IPS DF 4.7 (cell line): ENCODE measurements at regions not wholly inside any gene's neighbourhood (a gene's known extent, or its start where the extent isn't known, plus 50 kb on each side); places are given as distances from the start of the nearest gene placed in this dataset.

Experiments
- DNase-seq: peaks from one replicate; pipeline ENCODE4 v3.0.0-alpha.2; 2013; ENCODE audit warnings: low spot score; ENCODE audit errors: extremely low read depth

DNA sequence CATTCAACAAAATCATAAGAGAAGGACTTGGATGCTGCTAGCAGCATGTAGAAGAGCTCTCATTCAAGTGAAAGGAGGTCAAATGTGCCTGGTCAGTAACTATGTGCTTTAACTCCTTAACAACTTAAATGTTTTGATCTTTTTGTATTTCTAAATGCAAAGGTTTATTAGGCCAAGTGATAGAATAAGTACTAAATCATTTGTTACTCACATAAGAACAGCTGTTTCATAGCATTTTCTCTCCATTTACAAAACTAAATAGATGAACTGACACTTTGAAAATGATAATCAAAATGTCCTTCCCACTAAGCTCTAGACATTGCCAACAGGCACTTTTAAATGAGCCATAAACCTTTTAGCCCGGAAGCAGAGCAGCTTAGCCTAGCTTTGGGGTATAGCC is 254.3 kb upstream of the PRMT6 start:
- DNase-seq: no peak

GRCh38 chr1:106814418-106814817 is 242.1 kb upstream of the PRMT6 start:
- no peak for DNase-seq

GRCh38 chr1:106817575-106817974 is 238.9 kb upstream of the PRMT6 start:
- no peak for DNase-seq

DNA sequence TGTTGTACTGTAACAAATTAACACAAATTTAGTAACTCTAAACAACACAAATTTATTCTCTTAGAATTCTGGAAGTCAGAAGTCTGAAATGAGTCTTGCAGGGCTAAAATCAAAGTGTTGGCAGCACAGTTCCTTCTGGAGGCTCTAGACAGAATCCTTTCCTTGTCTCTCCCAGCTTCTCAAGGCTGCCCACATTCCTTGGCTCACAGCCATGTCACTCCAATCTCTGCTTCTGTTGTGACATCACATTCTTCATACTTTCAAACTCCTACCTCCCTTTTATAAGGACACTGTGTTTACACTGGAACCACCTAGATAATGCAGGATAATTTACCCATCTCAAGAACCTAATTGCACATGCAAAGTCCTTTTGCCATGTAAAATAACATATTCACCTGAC is 225.0 kb upstream of the PRMT6 start:
- no peak for DNase-seq

- no peak for DNase-seq
Measured at GRCh38 chr1:106836708-106837107, 219.8 kb upstream of the PRMT6 start.

- DNase-seq: no peak
Measured at GRCh38 chr1:106843518-106843917, 213.0 kb upstream of the PRMT6 start.

- DNase-seq: no peak
Measured at GRCh38 chr1:106846656-106847055, 209.8 kb upstream of the PRMT6 start.

- DNase-seq: no peak
Measured at GRCh38 chr1:106861110-106861509, 195.4 kb upstream of the PRMT6 start.

- DNase-seq: no peak
Measured at GRCh38 chr1:106868828-106869227, 187.6 kb upstream of the PRMT6 start.

- no peak for DNase-seq
Measured at GRCh38 chr1:106875622-106876021, 180.9 kb upstream of the PRMT6 start.

DNA sequence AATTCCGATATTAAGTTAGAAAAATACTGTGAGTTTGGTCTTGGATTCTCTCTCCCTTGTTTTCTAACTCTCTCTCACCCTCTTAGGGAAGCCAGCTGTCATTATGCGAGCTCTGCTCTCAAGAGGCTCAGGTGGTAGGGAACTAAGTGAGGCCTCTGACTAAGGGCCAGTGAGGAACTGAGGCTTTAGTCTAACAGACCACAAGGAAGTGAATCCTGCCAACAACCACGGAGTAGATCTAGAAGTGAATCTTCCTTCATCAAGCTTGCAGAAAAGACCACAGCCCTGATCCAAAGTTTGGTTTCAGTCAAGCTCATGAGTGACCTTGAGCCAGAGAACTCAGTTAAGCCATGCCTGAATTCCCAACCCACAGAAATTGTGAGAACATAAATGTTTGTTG is 180.1 kb upstream of the PRMT6 start:
- DNase-seq: no peak

- no peak for DNase-seq
Measured at GRCh38 chr1:106879538-106879937, 176.9 kb upstream of the PRMT6 start.

DNA sequence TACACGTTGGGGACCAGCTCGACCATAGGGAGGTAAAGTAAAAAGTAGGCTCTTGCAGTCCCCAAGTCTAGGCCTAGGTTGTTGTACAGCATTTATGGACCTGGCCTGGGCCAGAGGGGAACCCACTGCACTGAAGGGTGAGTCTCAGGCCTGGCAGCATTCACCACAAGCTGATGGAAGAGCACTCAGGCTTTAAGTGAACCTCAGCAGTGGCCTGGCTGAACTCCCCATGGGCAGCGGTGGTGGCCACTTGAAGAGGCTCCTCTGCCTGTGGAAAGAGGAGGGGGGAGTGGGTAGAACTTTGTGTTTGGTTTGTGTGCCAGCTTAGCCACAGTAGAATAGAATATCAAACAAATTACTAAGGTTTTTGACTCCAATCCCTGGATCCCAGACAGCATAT is 176.2 kb upstream of the PRMT6 start:
- DNase-seq: no peak

DNA sequence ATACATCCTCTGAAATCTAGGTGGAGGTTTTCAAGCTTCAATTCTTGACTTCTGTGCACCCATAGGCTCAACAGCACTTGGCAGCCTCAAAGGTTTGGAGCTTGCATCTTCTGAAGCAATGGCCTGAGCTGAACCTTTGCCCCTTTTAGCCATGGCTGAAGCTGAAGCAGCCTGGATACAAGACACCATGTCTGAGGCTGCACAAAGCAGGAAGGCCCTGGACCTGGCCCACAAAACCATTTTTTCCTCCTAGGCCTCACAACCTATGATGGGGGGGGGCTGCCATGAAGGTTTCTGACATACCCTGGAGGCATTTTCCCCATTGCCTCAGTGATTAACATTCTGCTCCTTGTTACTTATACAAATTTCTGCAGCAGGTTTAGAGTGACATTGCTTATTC is 173.3 kb upstream of the PRMT6 start:
- DNase-seq: no peak

DNA sequence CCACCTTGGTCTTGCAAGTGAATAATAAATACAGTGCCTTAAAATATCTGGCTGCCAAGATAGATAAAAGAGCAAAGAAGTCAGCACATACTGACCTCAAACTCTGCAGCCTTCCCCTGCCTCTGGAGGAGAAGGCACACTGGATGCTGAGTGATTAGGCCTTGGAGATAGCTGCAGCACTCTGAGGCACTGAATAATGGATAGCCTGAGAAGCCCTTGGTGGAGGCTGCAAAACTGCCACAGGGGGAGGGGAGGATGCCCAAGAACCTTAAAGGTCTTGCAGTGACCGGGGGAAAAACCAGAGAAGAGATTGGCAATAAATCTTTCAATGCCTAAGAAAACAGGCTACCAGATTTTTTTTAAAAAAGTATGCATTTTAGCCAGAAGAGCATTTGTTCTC is 167.4 kb upstream of the PRMT6 start:
- no peak for DNase-seq

DNA sequence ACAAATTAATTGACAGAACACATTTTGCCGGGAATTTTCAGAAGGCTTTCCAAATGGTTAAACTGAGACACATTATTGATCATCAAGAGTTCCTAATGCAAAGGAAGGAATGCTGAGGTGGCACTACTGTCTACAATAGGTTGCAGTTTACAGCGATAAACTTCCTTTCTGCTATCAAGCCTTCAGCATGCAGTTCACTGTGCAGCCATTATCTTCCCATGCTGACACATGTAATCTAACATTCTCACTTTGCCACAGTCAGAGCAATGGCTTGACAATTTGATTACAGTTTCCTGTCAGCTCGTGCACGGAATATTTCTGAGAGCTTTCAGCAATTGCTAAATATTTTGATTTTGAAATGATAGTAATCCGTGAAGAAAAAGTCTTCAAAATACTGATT is 166.9 kb upstream of the PRMT6 start:
- no peak for DNase-seq

DNA sequence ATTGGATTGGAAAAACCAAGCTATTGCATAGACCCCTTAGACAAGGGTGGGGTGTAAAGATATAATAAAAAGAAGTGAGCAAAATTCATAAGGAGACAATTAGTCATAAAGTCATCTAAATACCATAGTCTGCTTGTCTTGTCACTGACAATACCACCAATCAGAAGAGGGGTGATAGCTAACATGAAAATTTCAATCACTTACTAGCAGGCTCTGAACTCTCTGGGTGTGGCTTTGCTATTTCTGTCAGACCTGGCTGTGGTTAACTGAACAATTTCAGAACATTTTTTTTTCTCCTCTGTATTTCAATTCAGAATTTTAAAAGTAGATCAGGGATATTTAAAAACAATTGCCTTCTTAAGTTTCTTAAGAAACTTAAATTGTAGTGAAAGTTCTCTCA is 158.5 kb upstream of the PRMT6 start:
- DNase-seq: no peak

DNA sequence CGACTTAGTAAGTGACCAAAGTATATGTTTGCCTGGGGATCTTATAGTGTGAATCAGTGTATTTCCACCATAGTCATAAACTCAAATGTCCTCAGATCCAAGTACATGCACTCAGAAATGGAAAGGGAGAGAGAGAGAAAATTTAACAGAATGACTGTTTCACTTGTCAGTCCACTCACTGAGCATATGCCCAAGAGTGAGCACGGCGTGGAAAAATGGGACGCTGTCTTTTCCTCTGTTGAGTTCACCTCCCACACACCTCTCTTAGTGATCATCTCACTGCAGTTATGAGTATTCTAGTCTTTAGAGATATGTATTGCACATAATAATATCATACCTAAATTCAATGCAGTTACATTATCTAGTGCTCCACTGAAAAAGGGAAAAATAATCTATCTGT is 156.8 kb upstream of the PRMT6 start:
- no peak for DNase-seq

DNA sequence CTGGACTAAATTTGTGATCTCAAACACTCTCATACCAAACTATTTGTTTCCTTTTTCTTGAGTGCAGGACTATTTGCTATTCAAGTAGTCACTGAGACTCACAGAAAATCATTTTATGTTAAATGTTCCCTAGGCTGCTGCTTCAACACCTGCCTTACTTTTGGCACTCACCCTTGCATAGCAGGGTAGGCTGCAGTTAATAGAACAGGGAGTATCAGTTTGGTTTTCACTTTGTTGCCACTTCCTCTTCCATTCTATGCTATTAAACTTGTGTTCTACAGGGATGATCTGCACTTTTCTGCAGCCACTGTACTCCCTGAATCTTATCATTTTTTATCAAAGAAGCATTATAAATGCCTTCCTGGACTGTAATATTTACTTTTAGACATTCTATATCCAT is 148.7 kb upstream of the PRMT6 start:
- DNase-seq: no peak

DNA sequence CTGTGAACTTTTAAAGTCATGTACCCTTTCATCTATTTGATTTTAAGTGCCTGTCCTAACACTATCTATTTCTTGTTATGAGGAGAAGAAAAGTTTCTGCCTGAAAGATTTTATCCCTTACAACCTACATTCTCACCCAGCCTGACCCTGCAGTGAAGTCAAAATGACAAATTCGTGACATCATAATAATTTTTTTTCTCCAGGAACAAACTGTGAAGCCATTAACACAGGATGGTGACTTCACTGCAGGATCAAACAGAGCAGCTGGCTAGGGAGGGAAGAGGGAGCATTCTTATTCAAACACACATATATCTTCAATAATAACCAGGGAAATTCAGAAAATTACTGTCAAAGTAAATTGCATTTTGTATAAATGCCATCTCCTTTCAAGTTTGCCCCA is 147.8 kb upstream of the PRMT6 start:
- DNase-seq: no peak

GRCh38 chr1:106910798-106911197 is 145.7 kb upstream of the PRMT6 start:
- no peak for DNase-seq

GRCh38 chr1:106912131-106912530 is 144.3 kb upstream of the PRMT6 start:
- no peak for DNase-seq

DNA sequence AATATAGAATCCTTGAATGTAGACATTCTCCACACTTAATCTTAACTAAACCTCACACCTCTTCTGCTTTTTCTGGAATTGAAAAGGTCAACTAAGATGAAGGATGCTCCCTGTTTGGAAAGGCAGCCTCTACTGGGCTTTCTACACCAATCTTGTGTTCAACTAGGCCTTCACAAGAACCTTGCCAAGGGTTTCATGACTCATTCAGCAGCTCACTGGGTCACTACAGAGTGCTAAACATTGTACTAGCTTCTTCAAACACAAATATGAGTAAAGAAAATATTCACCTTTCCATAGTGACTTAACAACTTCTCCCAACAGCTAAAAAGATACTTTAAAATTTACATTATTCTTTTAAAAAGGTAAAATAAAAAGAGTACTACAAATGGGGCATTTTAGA is 135.3 kb upstream of the PRMT6 start:
- no peak for DNase-seq

- peak; percentile 3 for DNase-seq
Measured at GRCh38 chr1:106924360-106924759, 132.1 kb upstream of the PRMT6 start.

DNA sequence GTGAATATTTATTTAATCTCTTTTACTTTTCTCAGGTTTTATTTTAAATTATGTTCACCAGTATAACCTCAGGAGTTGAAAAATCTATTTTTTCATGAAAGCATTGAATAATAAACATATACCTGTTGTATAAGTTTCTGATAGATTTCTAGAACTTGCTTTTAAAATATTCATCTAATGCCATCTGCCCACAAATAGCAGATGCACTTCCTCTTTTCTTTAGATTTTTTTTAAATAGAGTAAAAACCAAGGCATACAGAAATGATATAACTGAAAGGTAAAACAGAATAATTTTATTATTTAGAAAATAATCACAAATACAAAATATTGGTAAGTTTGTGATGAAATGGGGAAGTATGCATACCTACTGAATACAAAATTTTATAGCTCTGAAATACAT is 130.7 kb upstream of the PRMT6 start:
- no peak for DNase-seq
